ENCODE measurements at regions not wholly inside any gene's neighbourhood (a gene's known extent, or its start where the extent isn't known, plus 50 kb on each side); places are given as distances from the start of the nearest gene placed in this dataset.
"Not testable (repeated sequence)": the region's sequence is repeated elsewhere in the genome, so short reads cannot be mapped to it uniquely, and the experiment has no call there.

- Histone ChIP-seq H3K27me3 (ENCODE audit: low read depth) (peaks cover 6% of the 10 kb centered on the region), H3K4me3 (no peak overlapping the region), H3K9me3 (no peaks in the 10 kb centered on the region), H3K27ac (no peak overlapping the region), H3K36me3 (no peaks in the 10 kb centered on the region), H3K4me1 (no peaks in the 10 kb centered on the region)
- DNase-seq, result no peak
- intact Hi-C loops (cut with DNase I), result no loop called here
- ATAC-seq, result no peak
- TF ChIP-seq CTCF (IDR thresholded peaks at IDR 0.05), result no peak
Measured at GRCh38 chr10:125533866-125534265, 149.1 kb downstream of the TEX36 start.

DNA sequence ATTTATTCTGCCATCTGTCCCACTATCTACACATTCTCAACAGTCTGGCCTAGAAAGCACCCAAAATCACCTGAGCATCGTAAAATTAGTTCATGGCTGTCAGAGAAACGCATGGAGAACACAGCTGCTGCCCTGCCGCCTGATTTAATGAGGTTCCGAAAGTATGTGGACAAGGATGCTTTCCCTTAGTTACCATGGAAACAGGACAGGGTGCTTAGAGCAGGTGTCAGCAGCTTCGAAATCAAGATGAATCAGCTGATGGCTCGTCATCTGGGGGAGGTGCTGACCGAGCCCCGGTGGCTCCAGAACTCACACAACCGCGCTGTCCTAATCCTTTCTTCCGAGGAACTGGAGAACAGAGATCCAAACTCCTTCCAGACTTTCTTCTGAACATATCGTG is 151.5 kb downstream of the TEX36 start:
- intact Hi-C loops (cut with DNase I), result no loop called here
- no peak overlapping the region for H3K27ac ChIP-seq
- H3K4me1 ChIP-seq, result no peaks in the 10 kb centered on the region
- H3K9me3 ChIP-seq, result no peaks in the 10 kb centered on the region
- H3K4me3 ChIP-seq, result no peak overlapping the region
- DNase-seq (no peak), ATAC-seq (no peak)
- H3K36me3 ChIP-seq, result no peaks in the 10 kb centered on the region
- TF ChIP-seq CTCF (IDR thresholded peaks at IDR 0.05), result no peak
- H3K27me3 ChIP-seq (ENCODE audit: low read depth), result peaks cover under 1% of the 10 kb centered on the region

GRCh38 chr10:125523347-125523746 is 159.6 kb downstream of the TEX36 start:
- Histone ChIP-seq H3K4me3 (no peak overlapping the region), H3K27ac (no peak overlapping the region), H3K4me1 (no peaks in the 10 kb centered on the region), H3K9me3 (no peaks in the 10 kb centered on the region), H3K36me3 (no peaks in the 10 kb centered on the region), H3K27me3 (ENCODE audit: low read depth) (no peaks in the 10 kb centered on the region)
- no peak for TF ChIP-seq CTCF (IDR thresholded peaks at IDR 0.05)
- intact Hi-C loops (cut with DNase I), result no loop called here
- DNase-seq (no peak), ATAC-seq (no peak)

DNA sequence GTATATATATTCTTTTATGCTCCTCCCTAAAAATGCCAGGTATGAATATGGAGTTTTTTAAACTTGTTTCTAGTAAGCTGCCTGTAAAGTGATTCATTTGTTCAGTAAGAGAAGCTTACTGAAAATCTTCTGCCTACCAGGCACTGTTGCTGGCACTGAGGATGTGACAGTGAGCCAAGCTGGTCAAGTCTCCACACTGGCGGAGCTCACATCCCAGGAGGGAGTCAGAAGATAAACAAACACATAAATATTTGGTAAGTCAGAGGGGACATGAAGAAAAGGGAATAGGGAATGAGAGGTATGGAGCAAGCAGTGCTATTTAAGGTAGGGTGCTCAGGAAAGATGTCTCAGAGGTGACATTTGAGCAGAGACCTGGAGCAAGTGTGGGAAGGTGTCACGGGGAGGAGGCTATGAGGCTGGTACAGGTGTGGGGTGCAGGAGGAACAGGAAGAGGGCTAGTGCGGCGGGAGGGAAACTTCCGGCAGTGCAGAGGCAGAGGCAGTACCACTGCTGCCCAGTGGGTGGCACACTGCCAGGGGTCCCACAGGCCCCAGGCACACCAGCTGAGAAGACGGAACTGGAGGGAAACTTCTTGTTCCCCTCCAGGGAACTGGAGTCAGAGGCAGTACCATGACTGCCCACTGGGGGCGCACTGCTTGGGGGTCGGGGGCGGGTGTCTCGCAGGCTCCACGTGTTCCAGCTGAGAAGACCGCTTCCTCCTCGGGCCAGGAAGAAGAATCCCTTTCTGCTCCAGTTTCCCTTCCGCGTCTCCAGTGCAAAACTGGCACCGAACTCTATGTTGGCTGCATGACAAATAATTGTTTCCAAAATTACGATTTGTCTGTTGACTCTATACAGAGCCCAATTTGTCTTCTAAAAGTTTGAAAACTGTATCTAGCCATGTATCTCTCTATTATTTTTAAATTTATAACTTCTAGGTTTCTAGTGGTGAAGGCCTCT is 161.0 kb downstream of the TEX36 start:
- peak; percentile 56 for TF ChIP-seq CTCF (IDR thresholded peaks at IDR 0.05)
- Histone ChIP-seq H3K4me3 (no peak overlapping the region), H3K4me1 (no peaks in the 10 kb centered on the region), H3K36me3 (no peaks in the 10 kb centered on the region), H3K27ac (no peak overlapping the region), H3K9me3 (no peaks in the 10 kb centered on the region), H3K27me3 (ENCODE audit: low read depth) (no peaks in the 10 kb centered on the region)
- DNase-seq (no peak), ATAC-seq (no peak)
- intact Hi-C loops (cut with DNase I), result no loop called here

DNA sequence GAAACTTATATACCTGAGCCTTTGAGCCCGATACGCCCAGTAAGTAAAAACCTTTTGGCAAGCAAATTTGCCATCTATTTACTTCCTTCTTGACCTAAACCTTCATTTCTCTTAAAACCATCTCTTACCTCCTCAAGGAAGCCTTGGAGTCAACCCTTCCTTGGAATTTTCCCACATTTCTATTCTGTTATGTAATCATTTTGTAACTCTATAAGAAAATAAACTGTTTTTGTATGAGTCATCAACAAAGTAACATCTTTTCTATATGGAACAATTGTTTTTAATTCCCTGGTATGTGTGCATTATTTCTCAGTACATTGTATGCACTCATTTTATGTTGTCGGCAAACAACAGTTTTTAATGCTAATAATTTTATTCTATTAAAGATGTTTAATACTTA is 162.0 kb downstream of the TEX36 start:
- ATAC-seq, result no peak
- Histone ChIP-seq H3K27me3 (ENCODE audit: low read depth) (no peaks in the 10 kb centered on the region), H3K9me3 (no peaks in the 10 kb centered on the region), H3K4me3 (no peak overlapping the region), H3K4me1 (no peaks in the 10 kb centered on the region), H3K36me3 (no peaks in the 10 kb centered on the region), H3K27ac (no peak overlapping the region)
- TF ChIP-seq CTCF (IDR thresholded peaks at IDR 0.05), result no peak
- intact Hi-C loops (cut with DNase I), result no loop called here
- no peak for DNase-seq

DNA sequence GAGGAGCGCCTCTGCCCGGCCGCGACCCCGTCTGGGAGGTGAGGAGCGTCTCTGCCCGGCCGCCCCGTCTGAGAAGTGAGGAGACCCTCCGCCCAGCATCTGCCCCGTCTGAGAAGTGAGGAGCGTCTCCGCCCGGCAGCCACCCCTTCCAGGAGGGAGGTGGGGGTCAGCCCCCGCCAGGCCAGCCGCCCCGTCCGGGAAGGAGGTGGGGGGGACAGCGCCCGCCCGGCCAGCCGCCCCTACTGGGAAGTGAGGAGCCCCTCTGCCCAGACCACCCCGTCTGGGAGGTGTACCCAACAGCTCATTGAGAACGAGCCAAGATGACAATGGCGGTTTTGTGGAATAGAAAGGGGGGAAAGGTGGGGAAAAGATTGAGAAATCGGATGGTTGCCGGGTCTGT is 164.6 kb downstream of the TEX36 start:
- H3K36me3 ChIP-seq; ATAC-seq; DNase-seq; intact Hi-C loops (cut with DNase I); H3K4me1 ChIP-seq; H3K27ac ChIP-seq; H3K27me3 ChIP-seq (ENCODE audit: low read depth); H3K4me3 ChIP-seq; H3K9me3 ChIP-seq: not testable (repeated sequence)
